ENCODE measurements at regions not wholly inside any gene's neighbourhood (a gene's known extent, or its start where the extent isn't known, plus 50 kb on each side); places are given as distances from the start of the nearest gene placed in this dataset.

DNA sequence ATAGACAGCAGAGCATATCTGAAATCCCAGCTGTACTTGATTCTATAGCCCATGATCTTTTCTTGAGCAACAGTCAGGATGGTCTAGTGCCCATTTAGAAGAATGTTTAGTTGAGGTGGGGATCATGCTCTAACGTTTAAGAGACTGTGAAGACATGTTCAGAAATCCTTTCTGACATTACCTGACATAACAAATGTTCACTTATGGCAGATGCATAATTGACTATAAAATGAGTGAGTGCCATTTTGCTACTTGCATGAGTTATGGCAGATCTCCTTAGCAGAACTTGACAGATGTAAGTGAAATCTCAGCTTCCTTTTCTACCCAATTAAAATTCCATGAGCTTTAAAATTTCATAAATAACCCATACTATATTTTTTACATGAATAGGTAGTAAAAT is 209.5 kb upstream of the MMADHC start:
- no peak for TF ChIP-seq EZH2 (IDR thresholded peaks at IDR 0.05; ENCODE audit: low read depth)
- TF ChIP-seq, protein P1, sequence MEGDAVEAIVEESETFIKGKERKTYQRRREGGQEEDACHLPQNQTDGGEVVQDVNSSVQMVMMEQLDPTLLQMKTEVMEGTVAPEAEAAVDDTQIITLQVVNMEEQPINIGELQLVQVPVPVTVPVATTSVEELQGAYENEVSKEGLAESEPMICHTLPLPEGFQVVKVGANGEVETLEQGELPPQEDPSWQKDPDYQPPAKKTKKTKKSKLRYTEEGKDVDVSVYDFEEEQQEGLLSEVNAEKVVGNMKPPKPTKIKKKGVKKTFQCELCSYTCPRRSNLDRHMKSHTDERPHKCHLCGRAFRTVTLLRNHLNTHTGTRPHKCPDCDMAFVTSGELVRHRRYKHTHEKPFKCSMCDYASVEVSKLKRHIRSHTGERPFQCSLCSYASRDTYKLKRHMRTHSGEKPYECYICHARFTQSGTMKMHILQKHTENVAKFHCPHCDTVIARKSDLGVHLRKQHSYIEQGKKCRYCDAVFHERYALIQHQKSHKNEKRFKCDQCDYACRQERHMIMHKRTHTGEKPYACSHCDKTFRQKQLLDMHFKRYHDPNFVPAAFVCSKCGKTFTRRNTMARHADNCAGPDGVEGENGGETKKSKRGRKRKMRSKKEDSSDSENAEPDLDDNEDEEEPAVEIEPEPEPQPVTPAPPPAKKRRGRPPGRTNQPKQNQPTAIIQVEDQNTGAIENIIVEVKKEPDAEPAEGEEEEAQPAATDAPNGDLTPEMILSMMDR (conservative IDR thresholded peaks at IDR 0.05) = no peak
- H3K4me1 ChIP-seq (replicated peaks; ENCODE audit: insufficient read depth) = no peaks in the 10 kb centered on the region
- ChIA-PET POLR2A (ENCODE audit: unreplicated experiment) (no interaction called here), CTCF (interaction anchor here (0.7 kb wide), 1 partner anchor 88 kb away, joined by 3 read pairs; no protein-coding TSS in a partner anchor)
- H3K27me3 ChIP-seq (ENCODE audit: insufficient read depth, low read depth) = no peaks in the 10 kb centered on the region
- no peak overlapping the region for H3K27ac ChIP-seq
- no peak overlapping the region for H3K4me3 ChIP-seq
- no peak for DNase-seq
- no peak overlapping the region for H3K4me2 ChIP-seq
- H3F3A ChIP-seq (ENCODE audit: insufficient read depth, low read depth) = no peaks in the 10 kb centered on the region
- no peaks in the 10 kb centered on the region for H3K9me3 ChIP-seq (ENCODE audit: insufficient read depth, low read depth)
- H2AFZ ChIP-seq = no peak overlapping the region
- H3K9me2 ChIP-seq (ENCODE audit: insufficient read depth) = no peaks in the 10 kb centered on the region
- H4K20me1 ChIP-seq (ENCODE audit: insufficient read depth) = no peaks in the 10 kb centered on the region
- intact Hi-C loops (cut with micrococcal nuclease; ENCODE audit: unreplicated experiment) = loop anchor here (5.0 kb wide), 1 partner anchor 730 kb away; no protein-coding TSS in a partner anchor
- H3K79me2 ChIP-seq (ENCODE audit: low read depth) = no peaks in the 10 kb centered on the region
- BruUV-seq (replicated peaks) = no TSS peak
- H3K36me3 ChIP-seq (ENCODE audit: low read depth) = no peaks in the 10 kb centered on the region

DNA sequence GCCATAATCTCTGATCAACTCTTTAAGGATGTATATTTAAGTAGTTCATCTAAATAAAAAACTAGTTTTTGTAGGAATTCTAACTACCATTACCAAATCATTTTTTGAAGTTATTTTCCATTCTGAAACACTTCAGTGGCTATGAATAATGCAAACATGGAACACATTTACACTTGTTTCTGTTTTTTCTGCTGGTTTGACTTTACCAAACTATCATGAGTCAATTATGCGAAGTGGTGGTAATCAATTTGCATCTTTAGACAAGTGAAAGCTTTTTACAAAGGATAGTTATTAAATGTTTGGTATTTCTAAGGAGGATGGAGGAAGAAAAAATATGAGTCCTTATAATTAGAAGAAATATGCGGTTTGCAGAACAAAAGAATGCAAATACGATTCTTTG is 202.0 kb upstream of the MMADHC start:
- POLR2A ChIA-PET (ENCODE audit: unreplicated experiment) = no interaction called here

DNA sequence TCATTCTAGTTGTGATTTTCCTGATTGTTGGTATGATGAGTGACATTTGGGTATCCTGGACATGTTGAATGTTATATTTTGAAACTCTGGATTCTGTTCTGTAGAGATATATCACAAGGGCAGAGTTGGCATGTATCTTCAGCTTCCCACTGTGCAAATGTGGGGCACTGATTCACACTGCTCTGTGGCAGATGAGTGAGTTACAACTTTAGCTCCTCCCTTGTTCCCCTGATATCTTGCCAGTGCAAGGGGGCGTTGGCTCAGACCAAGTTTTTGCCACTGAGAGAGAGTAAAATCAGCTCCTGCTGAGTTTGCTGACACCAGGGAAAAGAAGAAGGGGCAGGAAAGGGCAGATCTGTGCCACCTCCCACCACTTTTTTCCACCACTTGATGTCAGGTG is 199.6 kb upstream of the MMADHC start:
- intact Hi-C loops (cut with micrococcal nuclease; ENCODE audit: unreplicated experiment) = no loop called here
- H3K9me2 ChIP-seq (ENCODE audit: insufficient read depth) = no peaks in the 10 kb centered on the region
- no peak overlapping the region for H3K4me3 ChIP-seq
- H3K4me1 ChIP-seq (replicated peaks; ENCODE audit: insufficient read depth) = no peaks in the 10 kb centered on the region
- TF ChIP-seq, protein P1 (conservative IDR thresholded peaks at IDR 0.05) = no peak
- TF ChIP-seq EZH2 (IDR thresholded peaks at IDR 0.05; ENCODE audit: low read depth) = no peak
- no peaks in the 10 kb centered on the region for H3K79me2 ChIP-seq (ENCODE audit: low read depth)
- BruUV-seq (replicated peaks) = no TSS peak
- H3K9me3 ChIP-seq (ENCODE audit: insufficient read depth, low read depth) = no peaks in the 10 kb centered on the region
- ChIA-PET POLR2A (ENCODE audit: unreplicated experiment) (interaction anchor here (0.6 kb wide), 1 partner anchor 38 kb away, joined by 5 read pairs; no protein-coding TSS in a partner anchor), CTCF (no interaction called here)
- no peak overlapping the region for H3K4me2 ChIP-seq
- no peaks in the 10 kb centered on the region for H3K27me3 ChIP-seq (ENCODE audit: insufficient read depth, low read depth)
- H3K27ac ChIP-seq = no peak overlapping the region
- H3F3A ChIP-seq (ENCODE audit: insufficient read depth, low read depth) = no peaks in the 10 kb centered on the region
- no peak for DNase-seq
- H3K36me3 ChIP-seq (ENCODE audit: low read depth) = no peaks in the 10 kb centered on the region
- no peak overlapping the region for H2AFZ ChIP-seq
- no peaks in the 10 kb centered on the region for H4K20me1 ChIP-seq (ENCODE audit: insufficient read depth)

More for the DNA sequence above, 202.0 kb upstream of the MMADHC start:
- Histone ChIP-seq H3K9me3 (ENCODE audit: insufficient read depth, low read depth) (no peaks in the 10 kb centered on the region), H3K9me2 (ENCODE audit: insufficient read depth) (no peaks in the 10 kb centered on the region), H3K27ac (no peak overlapping the region), H3K4me3 (no peak overlapping the region), H2AFZ (no peak overlapping the region), H3K4me1 (replicated peaks; ENCODE audit: insufficient read depth) (no peaks in the 10 kb centered on the region), H3K4me2 (no peak overlapping the region), H3F3A (ENCODE audit: insufficient read depth, low read depth) (no peaks in the 10 kb centered on the region), H4K20me1 (ENCODE audit: insufficient read depth) (no peaks in the 10 kb centered on the region), H3K79me2 (ENCODE audit: low read depth) (no peaks in the 10 kb centered on the region), H3K27me3 (ENCODE audit: insufficient read depth, low read depth) (no peaks in the 10 kb centered on the region), H3K36me3 (ENCODE audit: low read depth) (no peaks in the 10 kb centered on the region)
- BruUV-seq (replicated peaks) = no TSS peak
- intact Hi-C loops (cut with micrococcal nuclease; ENCODE audit: unreplicated experiment) = no loop called here
- no peak for DNase-seq
- CTCF ChIA-PET = no interaction called here
- TF ChIP-seq, protein P1 (conservative IDR thresholded peaks at IDR 0.05) = no peak
- TF ChIP-seq EZH2 (IDR thresholded peaks at IDR 0.05; ENCODE audit: low read depth) = no peak

Measured in PC-9 (cell line).